HepG2 (cell line): ENCODE measurements at regions not wholly inside any gene's neighbourhood (a gene's known extent, or its start where the extent isn't known, plus 50 kb on each side); places are given as distances from the start of the nearest gene placed in this dataset.
A peak's percentile ranks its signal among the peaks of the same experiment; 100 is the strongest.

ENCODE experiments used
- ATAD3A ChIP-seq: sonication (generic); formaldehyde crosslinking; IDR thresholded peaks from 2 replicates; pipeline ENCODE4 v1.4.0; 2020; ENCODE audit warnings: missing genetic modification reagents
- CHD2 ChIP-seq: IDR thresholded peaks from 2 replicates; pipeline ENCODE4 v1.6.1; 2011; ENCODE audit warnings: low read depth, low read length, improper control_type of control experiment
- CHD4 ChIP-seq: fragments of 200-600 bp; sonication (generic); IDR thresholded peaks from 2 replicates; pipeline ENCODE4 v1.7.0; 2017; ENCODE audit warnings: mild to moderate bottlenecking, low read length, borderline replicate concordance
- FOXO4 ChIP-seq: sonication (generic); formaldehyde crosslinking; conservative IDR thresholded peaks from 2 replicates; pipeline ENCODE4 v1.8.1; 2023; ENCODE audit warnings: missing genetic modification reagents
- GLI4 ChIP-seq: sonication (generic); formaldehyde crosslinking; IDR thresholded peaks from 2 replicates; pipeline ENCODE4 v1.5.1; 2020; ENCODE audit warnings: missing genetic modification reagents, mild to moderate bottlenecking, moderate library complexity, borderline replicate concordance
- PHF21A ChIP-seq: sonication (generic); formaldehyde crosslinking; IDR thresholded peaks from 2 replicates; pipeline ENCODE4 v1.5.0; 2020; ENCODE audit warnings: mild to moderate bottlenecking, missing genetic modification reagents
- POLR2A ChIP-seq, 2 experiments: IDR thresholded peaks; 2 replicates each; pipeline ENCODE4 v1.6.1; 2011; ENCODE audit warnings: low read depth in 2 of 2, low read length in 2 of 2, mild to moderate bottlenecking in 1 of 2, moderate library complexity in 1 of 2; ENCODE audit not compliant: insufficient read depth in 1 of 2
- SMARCC2 ChIP-seq: fragments of 450-650 bp; IDR thresholded peaks from 2 replicates; pipeline ENCODE4 v1.6.1; 2017; ENCODE audit warnings: antibody characterized with exemption, mild to moderate bottlenecking
- SMYD3 ChIP-seq: sonication (generic); formaldehyde crosslinking; IDR thresholded peaks from 2 replicates; pipeline ENCODE4 v1.8.1; 2023; ENCODE audit warnings: mild to moderate bottlenecking, missing genetic modification reagents
- TARDBP ChIP-seq: sonication (generic); formaldehyde crosslinking; IDR thresholded peaks from 2 replicates; pipeline ENCODE4 v1.8.0; 2022; ENCODE audit warnings: mild to moderate bottlenecking, missing genetic modification reagents
- TFAP4 ChIP-seq: sonication (generic); IDR thresholded peaks from 2 replicates; pipeline ENCODE4 v1.6.1; 2016; ENCODE audit warnings: low read depth, borderline replicate concordance
- TF ChIP-seq, protein P1 (sequence below): fragments of 450-650 bp; IDR thresholded peaks from 2 replicates; pipeline ENCODE4 v1.6.1; 2016
- TF ChIP-seq, protein P2 (sequence below): sonication (generic); formaldehyde crosslinking; IDR thresholded peaks from 2 replicates; pipeline ENCODE4 v1.4.0; 2020; ENCODE audit warnings: missing genetic modification reagents, mild to moderate bottlenecking, borderline replicate concordance
- TF ChIP-seq, protein P3 (sequence below): sonication (generic); formaldehyde crosslinking; IDR thresholded peaks from 2 replicates; pipeline ENCODE4 v1.8.1; 2022; ENCODE audit warnings: mild to moderate bottlenecking, missing genetic modification reagents
- TF ChIP-seq, protein P4 (sequence below): sonication (generic); formaldehyde crosslinking; IDR thresholded peaks from 2 replicates; pipeline ENCODE4 v1.5.0; 2020; ENCODE audit warnings: missing genetic modification reagents
- TF ChIP-seq, protein P5 (sequence below): sonication (generic); formaldehyde crosslinking; IDR thresholded peaks from 2 replicates; pipeline ENCODE4 v1.4.0; 2020; ENCODE audit warnings: missing genetic modification reagents, borderline replicate concordance

GRCh38 chr6:81863123-81863522 is 110.6 kb upstream of the TENT5A start (continued):
- TF ChIP-seq, protein P1, sequence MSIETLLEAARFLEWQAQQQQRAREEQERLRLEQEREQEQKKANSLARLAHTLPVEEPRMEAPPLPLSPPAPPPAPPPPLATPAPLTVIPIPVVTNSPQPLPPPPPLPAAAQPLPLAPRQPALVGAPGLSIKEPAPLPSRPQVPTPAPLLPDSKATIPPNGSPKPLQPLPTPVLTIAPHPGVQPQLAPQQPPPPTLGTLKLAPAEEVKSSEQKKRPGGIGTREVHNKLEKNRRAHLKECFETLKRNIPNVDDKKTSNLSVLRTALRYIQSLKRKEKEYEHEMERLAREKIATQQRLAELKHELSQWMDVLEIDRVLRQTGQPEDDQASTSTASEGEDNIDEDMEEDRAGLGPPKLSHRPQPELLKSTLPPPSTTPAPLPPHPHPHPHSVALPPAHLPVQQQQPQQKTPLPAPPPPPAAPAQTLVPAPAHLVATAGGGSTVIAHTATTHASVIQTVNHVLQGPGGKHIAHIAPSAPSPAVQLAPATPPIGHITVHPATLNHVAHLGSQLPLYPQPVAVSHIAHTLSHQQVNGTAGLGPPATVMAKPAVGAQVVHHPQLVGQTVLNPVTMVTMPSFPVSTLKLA = no peak
- TF ChIP-seq SMYD3 (CRISPR knock-in tag) (no peak), CHD4 (no peak), POLR2A (IDR thresholded peaks at IDR 0.05; ENCODE audit: insufficient read depth in 1 of 2, low read depth in 2 of 2, low read length in 2 of 2) (no peak), TFAP4 (peak; percentile 73; the same call in 1 of the 2 replicates), PHF21A (CRISPR knock-in tag) (0 out of 2 replicates have a peak, but pooled peaks have one; percentile 33), SMARCC2 (no peak), GLI4 (CRISPR knock-in tag) (no peak), CHD2 (no peak), TARDBP (CRISPR knock-in tag) (peak; percentile 31; the same call in 1 of the 2 replicates), FOXO4 (no peak), ATAD3A (CRISPR knock-in tag) (no peak)
- TF ChIP-seq, protein P2, sequence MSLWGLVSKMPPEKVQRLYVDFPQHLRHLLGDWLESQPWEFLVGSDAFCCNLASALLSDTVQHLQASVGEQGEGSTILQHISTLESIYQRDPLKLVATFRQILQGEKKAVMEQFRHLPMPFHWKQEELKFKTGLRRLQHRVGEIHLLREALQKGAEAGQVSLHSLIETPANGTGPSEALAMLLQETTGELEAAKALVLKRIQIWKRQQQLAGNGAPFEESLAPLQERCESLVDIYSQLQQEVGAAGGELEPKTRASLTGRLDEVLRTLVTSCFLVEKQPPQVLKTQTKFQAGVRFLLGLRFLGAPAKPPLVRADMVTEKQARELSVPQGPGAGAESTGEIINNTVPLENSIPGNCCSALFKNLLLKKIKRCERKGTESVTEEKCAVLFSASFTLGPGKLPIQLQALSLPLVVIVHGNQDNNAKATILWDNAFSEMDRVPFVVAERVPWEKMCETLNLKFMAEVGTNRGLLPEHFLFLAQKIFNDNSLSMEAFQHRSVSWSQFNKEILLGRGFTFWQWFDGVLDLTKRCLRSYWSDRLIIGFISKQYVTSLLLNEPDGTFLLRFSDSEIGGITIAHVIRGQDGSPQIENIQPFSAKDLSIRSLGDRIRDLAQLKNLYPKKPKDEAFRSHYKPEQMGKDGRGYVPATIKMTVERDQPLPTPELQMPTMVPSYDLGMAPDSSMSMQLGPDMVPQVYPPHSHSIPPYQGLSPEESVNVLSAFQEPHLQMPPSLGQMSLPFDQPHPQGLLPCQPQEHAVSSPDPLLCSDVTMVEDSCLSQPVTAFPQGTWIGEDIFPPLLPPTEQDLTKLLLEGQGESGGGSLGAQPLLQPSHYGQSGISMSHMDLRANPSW = no peak
- TF ChIP-seq, protein P3, sequence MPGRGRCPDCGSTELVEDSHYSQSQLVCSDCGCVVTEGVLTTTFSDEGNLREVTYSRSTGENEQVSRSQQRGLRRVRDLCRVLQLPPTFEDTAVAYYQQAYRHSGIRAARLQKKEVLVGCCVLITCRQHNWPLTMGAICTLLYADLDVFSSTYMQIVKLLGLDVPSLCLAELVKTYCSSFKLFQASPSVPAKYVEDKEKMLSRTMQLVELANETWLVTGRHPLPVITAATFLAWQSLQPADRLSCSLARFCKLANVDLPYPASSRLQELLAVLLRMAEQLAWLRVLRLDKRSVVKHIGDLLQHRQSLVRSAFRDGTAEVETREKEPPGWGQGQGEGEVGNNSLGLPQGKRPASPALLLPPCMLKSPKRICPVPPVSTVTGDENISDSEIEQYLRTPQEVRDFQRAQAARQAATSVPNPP (CRISPR knock-in tag) = no peak
- TF ChIP-seq, protein P4, sequence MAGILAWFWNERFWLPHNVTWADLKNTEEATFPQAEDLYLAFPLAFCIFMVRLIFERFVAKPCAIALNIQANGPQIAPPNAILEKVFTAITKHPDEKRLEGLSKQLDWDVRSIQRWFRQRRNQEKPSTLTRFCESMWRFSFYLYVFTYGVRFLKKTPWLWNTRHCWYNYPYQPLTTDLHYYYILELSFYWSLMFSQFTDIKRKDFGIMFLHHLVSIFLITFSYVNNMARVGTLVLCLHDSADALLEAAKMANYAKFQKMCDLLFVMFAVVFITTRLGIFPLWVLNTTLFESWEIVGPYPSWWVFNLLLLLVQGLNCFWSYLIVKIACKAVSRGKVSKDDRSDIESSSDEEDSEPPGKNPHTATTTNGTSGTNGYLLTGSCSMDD (CRISPR knock-in tag) = no peak
- TF ChIP-seq, protein P5, sequence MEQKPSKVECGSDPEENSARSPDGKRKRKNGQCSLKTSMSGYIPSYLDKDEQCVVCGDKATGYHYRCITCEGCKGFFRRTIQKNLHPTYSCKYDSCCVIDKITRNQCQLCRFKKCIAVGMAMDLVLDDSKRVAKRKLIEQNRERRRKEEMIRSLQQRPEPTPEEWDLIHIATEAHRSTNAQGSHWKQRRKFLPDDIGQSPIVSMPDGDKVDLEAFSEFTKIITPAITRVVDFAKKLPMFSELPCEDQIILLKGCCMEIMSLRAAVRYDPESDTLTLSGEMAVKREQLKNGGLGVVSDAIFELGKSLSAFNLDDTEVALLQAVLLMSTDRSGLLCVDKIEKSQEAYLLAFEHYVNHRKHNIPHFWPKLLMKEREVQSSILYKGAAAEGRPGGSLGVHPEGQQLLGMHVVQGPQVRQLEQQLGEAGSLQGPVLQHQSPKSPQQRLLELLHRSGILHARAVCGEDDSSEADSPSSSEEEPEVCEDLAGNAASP (CRISPR knock-in tag) = peak; percentile 54; the same call in 1 of the 2 replicates
